NCI-H1417 treated with DMSO at 0.1 percent for 48 hours (cell line): ENCODE measurements at regions not wholly inside any gene's neighbourhood (a gene's known extent, or its start where the extent isn't known, plus 50 kb on each side); places are given as distances from the start of the nearest gene placed in this dataset.
"Not testable (repeated sequence)": the region's sequence is repeated elsewhere in the genome, so short reads cannot be mapped to it uniquely, and the experiment has no call there.

Source experiments
- DNase-seq: peaks from one replicate; lab custom pipeline; 2025; lab: John Stamatoyannopoulos, UW

DNA sequence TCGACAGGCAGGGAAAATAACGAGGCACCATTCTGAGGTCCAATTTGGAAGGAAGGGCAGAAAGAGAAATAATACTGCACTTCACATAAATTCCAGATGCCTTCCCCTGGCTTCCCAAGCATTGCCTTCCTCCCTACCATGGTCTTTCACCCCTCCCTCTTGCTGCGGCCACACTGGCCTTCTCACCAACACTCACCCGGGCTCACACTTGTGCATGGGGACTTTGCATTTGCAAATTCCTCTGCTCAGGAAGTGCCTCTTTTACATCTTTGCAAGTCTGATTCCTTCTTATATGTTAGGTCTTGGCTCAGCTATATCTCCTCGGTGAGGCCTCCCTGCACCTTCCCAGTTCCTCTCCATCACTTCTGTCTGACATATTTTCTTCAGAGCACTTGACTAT is 199.4 kb downstream of the CHIC2 start:
- DNase-seq: no peak

DNA sequence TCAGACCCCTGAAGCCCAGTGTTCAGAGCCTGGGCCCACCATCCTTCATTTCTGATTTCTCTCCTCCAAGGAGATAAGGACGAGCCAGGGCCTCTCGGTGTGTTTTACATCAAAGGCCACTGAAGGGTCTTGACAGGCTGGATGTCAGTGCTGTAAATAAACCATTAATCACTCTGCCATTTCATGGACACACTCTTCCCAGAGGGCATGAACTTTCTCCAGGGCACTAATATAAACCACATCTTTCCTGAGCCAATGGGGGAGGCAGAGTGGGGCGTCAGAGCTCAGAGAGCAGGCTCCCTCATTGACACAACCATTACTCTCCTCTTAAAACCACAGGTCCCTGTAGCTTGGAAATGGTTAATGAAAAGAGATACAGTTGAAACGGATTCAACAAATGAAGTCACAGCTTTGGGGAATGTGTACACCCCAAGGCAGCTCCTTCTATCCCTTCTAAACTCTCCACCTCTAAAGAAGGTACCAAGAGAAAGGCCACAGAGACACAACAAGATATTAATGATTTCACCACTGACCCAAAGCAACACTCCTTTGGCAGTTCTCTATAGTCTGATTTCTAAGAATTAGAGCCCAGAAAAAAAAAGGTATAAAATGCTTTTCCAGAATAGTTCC is 200.6 kb downstream of the CHIC2 start:
- no peak for DNase-seq

DNA sequence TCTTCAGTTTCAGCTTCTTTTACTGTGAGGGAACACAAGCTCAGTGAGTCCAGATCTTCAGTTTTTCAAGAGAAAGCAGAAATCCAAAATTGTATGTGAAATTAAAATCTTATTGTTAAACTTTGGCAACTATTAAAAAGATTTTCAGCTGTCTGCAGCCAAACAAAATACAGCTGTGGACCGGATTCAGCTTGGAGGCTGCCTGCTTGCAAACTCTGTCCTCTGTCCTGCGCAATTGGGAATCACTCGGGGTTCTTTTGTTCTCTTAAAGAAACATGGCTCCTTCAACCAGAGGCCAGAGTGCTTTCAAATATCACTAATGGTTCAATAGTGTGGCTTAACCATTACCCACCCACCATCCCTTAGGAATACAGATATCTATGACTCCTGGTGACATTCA is 201.2 kb downstream of the CHIC2 start:
- DNase-seq: no peak

DNA sequence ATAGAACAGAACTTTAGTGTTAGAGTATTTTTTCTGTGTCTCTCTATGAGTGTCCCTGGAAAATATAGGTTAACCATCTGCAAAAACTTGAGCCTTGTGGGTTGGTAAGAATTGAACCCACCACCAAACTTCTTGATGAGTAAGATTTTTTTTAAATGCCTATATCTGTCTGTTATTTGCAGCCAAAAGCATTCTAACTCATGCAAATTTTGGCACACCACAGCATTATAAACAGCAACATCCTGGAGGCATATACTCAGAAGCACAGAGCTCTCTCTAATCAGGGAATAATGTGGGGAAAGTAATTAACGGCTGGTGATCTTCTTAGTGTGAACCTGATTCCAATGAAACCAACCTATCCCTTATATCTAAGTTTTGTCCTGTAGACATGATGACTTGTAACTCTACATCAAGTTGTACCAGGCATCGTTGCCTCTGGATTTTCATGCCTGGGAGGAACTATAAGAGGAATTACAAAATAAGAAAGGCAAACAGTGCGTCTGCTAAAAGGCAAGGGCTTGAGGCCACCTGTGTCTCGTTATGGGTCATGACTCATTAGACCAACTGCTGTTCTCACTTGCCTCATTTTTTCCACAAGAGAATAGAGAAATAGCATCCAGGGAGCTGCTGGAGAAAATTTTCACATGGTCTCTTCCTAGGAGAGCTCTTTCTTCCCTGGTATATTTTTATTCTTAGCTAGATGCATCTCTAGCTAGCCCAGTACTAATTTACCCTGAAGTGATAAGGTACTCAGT is 202.4 kb downstream of the CHIC2 start:
- DNase-seq: no peak

DNA sequence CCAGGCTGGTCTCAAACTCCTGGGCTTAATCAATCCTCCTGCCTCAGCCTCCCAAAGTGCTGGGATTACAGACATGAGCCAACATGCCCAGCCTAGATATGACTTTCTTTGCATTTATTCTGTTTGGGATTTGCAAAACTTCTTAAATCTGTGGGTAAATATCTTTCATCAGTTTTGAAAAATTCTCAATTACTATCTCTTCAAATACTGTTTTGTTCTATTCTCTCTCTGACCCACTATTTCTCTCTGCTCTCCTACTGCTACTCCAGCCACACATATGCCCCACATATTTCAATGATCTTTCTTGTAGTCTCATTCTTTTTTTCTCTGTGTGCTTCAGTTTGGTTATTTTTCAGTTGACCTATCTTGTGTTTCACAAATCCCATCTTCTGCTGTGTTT is 205.1 kb downstream of the CHIC2 start:
- DNase-seq: no peak

DNA sequence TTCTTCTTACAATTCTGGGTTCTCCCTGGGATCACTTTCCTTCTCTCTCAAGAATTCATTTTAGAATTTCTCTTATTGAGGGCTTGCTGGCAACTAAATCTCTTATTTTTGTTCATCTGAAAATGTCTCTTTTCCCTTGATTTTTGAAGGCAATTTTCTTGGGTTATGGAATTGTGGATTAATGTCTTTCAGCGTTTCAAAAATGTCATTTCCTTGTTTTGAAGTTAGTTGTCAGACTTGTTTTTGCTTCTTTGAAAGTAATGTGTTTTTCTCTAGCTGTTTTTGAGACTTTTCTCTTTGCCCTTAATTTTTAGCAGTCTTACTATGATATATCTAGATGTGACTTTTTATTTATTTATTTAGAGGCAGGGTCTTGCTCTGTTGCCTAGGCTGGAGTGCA is 205.7 kb downstream of the CHIC2 start:
- DNase-seq: no peak

DNA sequence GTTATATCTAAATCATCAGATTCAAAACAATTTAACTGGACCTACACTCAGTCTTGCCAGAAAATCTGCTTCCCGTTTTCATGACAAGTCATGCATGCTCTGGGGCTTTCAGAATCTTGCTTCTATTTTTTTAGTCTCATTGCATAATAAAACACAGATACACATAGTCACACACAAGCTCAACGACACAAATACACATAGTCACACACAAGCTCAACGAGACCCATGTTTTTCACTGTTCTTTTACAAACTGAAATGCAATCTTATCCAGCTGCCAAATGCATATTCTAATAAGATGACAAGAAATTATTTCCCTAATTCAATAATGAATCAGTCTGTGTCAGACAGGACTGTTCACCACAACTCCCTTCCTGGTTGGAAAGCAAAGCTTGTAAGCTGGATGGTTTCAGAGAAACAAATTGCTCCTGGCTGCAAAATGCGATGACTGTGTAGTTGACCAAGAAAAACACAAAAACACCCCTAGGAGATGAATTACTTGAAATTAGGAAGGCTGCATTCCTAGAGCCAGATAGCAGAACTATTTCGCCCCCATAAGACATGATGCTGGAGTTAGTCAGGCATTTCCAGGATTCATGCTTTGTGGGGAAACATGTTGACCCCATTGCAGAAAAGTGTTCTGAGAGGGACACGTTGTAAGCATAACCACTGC is 208.7 kb downstream of the CHIC2 start:
- DNase-seq: no peak

DNA sequence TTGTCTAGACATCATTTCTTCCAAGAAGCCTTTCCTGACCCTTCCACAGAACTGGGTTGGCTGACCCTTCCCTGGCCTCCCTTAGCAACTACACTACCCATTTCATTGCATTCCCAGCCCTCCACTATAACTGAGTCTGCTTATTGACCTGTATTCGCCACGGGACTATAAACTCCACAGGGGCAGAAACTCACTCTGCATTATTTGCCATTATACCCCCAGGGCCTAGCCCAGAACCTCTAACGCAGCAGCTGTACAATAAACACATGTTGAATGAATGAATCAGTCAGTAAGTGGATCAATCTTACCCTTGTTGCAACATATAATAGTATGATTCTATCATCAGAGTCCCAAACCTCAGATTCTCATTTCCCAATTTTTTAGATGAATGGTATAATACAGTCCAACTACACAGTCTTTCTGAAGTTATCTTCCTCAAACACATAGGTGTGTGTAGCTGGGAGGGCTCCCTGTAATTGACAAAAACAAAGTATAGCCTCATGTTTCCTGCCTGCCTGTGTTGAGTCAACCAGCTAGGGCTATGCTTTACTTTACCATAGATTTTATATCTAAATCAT is 209.3 kb downstream of the CHIC2 start:
- no peak for DNase-seq

DNA sequence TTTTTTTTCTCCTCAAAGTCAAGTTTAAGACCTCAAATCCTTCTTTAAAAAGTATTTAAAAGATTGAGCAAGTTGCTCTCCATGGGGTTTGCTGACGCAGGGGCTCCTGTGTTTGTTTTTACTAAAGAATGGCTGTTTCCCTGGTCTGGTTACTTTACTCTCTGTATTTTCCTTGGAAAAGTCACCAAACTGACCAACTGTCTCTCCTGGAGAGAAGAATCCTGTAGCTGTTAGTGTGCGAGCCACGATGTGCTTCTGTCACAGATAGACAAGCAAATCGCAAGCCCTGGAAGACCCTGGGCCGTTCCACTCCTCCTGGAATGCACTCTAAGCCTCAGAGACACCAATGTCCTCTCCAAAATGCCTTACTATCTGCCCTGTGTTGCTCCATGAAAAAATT is 212.1 kb downstream of the CHIC2 start:
- DNase-seq: no peak

DNA sequence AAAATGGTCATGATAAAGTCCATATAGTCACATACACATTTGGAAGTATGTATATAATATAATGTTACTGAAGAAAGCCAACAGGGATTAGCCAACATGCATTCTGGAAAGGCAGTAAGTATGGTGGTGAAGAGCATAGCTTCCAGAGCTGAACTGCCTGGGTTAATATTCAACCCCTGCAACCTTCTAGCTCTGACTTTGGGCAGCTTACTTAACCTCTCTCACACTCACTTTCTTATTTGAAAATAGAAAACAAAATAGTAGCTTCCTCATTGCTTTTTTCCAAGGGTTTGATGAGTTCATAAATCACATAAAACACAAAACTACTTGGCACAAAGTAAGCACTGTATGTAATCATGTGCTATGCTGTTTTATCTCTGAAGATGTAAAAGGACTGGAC is 216.4 kb downstream of the CHIC2 start:
- DNase-seq: no peak

DNA sequence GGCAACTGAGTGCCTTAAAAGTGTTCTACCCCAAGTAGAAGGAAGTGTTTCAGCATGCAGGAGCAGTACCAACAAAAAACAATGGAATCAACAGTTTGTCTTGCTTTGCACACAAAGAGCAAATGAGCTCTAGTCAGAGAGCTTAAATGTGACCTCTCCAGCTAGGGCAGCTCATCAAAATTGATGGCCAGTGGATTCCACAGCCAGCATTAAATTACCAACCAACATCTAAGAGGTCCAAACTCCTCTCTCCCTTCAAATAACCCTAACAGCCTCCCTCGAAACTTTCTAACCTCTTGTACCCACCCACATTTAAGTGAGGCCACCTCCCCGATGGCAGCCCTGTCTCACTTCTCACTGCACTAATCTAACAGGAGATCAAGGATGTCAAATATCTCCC is 219.9 kb downstream of the CHIC2 start:
- DNase-seq: no peak

DNA sequence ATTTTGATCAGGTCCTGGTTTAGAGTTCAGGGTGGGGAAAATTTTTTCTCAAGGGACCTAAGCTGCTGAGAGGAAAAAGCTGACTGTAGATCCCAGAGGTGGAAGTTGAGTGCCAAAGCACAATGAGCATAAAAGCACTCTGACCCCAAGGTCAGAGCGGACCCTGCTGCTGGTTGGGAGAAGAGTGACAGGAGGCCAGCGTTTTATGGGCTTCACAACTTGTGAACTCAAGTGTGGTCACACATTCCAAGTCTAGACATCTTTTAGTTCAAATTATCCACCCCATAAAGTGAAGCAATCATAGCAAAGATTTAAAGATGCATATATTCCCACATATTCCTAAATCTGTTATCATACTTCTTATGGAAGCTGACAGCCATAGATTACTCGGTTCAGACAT is 220.3 kb downstream of the CHIC2 start:
- DNase-seq: no peak

DNA sequence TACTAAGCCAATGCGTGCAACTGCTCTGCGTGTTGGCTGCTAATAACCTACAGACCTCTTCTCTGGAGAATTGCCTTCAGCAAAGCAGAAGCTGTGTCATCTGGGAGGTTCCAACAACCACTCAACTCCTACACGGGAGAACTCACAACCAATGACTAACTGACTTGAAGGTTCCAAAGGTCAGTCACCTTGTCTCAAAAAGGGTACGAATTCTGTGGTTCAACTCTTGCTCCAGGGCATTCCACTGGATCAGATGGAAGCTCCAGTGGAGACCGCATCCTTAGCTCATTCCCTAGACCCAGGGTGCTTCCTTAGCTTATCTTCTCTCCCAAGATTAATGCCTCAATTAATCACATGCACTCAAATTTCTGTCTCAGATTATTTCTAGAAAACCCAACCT is 222.7 kb downstream of the CHIC2 start:
- no peak for DNase-seq

DNA sequence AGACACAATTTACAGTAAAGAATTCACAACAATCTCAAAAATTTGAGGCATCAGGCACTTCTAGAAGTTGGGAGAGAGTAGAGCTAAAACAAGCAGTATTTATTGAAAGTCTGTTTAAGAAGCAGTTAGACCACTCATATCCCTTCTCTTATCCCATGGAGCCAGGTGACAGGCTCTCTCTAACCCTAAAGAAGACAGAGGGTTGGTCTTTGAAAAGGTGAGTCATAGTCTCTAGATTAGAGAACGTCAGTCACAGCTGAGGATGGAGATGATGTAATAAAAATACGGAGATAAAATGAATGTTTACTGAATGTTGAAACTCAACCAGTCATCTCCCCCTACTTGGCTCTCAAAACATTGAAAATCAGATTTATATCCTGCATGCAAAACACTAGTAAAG is 223.8 kb downstream of the CHIC2 start:
- DNase-seq: no peak

DNA sequence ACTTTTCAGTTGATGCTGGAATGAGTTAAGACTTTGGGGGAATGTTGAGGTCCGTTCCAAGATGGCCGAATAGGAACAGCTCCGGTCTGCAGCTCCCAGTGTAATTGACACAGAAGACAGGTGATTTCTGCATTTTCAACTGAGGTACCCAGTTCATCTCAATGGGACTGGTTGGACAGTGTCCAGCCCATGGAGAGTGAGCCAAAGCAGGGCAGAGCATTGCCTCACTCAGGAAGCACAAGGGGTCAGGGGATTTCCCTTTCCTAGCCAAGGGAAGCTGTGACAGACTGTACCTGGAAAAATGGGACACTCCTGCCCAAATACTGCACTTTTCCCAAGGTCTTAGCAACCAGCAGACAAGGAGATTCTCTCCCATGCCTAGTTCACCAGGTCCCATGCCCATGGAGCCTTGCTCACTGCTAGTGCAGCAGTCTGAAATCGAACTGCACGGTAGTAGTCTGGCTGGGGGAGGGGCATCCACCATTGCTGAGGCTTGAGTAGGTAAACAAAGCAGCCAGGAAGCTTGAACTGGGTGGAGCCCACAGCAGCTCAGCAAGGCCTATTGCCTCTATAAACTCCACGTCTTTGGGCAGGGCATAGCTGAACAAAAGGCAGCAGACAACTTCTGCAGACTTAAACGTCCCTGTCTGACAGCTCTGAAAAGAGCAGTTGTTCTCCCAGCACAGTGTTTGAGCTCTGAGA is 231.0 kb downstream of the CHIC2 start:
- DNase-seq: not testable (repeated sequence)

DNA sequence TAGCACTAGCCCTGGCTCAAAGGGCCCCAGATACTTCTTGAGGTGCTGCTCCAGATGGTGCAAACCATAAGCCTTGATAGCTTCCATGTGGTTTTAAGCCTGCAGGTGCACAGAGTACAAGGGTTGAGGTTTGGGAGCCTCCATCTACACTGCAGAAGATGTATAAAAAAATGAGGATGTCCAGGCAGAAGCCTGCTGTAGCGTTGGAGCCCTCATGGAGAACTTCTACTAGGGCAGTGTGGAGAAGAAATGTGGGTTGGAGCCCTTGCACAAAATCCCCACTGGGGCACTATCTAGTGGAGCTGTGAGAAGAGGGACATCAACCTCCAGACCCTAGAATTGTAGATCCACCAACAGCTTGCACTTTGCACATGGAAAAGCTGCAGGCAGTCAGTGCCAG is 231.9 kb downstream of the CHIC2 start:
- DNase-seq: no peak

DNA sequence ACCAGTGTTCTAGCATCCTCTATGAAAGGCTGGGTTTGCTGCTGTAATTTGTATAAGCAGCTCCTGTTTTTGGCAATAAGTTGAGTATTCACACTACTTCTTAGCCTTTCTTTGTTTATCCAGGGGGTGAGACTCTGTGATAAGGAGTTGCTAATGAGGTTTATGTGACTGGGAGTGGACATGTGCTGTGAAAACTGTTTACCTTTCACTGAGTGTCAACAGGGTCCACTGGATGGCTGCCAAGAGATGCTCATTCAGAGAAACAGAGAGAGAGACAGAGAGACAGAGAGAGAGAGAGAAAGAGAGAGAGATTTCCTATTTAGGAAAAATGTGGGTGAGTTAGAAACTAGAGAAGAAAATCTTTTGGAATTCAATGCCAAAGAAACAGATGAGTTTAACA is 233.9 kb downstream of the CHIC2 start:
- no peak for DNase-seq

DNA sequence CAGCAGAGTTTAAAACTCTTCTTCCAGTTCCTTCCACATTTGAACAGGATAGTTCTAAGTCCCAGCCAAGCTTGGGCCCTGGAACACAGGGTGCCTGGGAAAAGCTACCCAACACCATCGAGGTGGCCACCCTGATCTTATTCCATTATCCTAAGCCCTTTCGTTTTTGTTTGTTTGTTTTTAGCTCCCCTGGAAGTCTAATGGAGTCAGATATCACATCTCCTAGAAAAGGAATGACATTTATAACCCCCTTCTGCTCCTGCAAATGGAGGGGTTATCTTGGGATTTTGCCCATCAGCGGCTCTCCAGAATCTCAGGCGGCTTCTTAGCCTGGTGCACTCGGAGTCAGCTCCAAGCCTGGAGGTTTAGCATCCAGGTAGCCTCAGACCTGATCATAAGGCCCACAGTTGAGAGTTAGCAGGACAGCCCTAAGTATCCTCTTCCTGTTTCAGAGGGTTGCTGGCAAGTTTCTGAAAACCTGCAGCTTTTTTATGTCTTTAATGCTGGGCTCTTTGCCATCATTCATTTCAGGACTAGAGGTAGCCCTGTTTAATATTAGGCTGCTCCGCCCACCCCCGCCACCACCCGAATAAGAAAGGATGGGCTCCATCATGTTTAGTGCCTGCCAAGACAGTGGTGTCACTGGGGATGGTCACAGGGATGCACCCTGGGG is 230.0 kb upstream of the LNX1 start:
- no peak for DNase-seq

DNA sequence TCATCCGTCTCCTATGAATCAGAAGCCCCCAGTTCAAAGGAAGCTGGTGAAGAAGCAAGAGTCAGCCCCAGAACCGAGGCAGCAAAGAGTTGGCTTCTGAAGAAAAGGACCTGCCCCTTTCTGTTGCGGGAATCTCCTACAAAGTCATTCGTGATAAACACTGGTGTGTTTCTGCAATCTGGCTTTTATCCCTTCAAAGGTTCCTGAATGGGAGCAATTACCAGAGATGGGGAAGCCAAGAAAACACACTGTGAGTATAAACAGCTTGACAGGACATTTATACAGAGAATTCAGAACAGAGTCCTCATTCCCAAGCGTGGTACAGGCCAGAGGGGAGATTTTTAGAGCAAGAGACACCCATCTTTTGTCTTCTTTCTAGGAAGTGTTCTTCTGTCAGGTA is 226.8 kb upstream of the LNX1 start:
- no peak for DNase-seq

DNA sequence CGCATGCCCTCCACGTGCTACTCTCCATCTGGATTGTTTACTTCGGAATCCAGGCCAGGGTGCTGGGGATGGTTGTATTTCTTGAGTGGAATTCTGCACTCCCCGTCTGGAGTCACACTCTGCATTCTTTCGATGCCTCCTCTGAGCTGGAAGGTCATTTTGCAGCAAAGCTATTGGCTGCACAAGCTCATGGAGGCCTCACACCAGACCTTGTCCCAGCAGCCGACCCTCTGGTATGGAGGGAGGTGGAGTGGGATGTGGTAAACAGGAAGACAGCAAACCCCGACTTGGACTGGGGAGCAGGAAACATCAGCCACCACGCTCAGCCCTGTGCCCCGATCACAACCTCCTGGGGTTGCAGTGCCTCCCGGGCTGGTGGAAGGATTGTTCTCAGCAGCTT is 225.3 kb upstream of the LNX1 start:
- DNase-seq: no peak

DNA sequence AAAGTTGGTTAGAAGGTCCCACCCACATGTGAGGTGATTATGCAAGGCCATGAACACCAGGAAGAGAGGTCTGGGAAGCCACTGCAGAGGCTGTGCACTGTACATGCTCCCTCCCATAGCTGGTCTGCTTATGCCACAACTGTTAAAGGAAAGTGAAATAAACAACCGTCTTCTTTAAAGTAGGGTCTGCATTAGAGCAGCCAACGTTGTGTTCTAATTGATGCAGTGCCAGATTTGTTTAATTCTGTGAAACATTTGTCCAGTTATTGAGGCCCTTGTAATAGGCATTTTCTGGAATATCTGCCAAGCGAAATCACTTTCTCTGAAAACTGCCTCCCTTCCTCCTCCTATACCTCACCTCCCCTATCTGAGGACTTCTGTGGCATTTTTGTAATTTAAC is 224.0 kb upstream of the LNX1 start:
- DNase-seq: no peak

DNA sequence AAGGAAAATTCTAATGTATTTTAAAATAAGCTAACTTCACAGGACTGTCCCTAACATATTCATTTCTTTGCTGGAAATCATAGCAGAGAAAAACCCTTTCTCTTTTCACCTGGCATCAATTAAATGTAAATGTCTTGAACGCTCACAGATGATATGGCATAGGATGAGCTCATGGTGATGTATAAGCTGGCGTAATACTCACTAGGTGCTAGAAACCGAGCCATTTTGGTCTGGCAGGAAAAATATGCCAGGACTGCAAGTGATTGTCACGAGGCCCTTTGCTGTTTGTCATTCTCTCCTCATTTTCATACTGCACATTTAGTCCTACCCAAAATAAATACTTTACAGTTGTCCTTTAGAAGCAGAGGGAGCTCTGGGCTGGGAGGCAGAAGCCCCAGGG is 222.7 kb upstream of the LNX1 start:
- DNase-seq: no peak
